A673 (cell line): ENCODE measurements at regions not wholly inside any gene's neighbourhood (a gene's known extent, or its start where the extent isn't known, plus 50 kb on each side); places are given as distances from the start of the nearest gene placed in this dataset.

Experiments
- BruUV-seq: library from RNA; stranded (reverse); fragments of 400-500 nt; replicated peaks from 2 replicates; lab custom pipeline; 2021; lab: Mats Ljungman, UMichigan
- CTCF ChIA-PET: fragments of 300-600 bp; sonication (Branson Sonifier 250); formaldehyde crosslinking; loops from one replicate; lab custom pipeline; 2022; ENCODE audit warnings: antibody characterized with exemption; lab: Charles Lee
- POLR2A ChIA-PET: fragments of 300-600 bp; sonication (Branson Sonifier 250); formaldehyde crosslinking; loops from one replicate; lab custom pipeline; 2022; ENCODE audit warnings: antibody characterized with exemption; ENCODE audit not compliant: low non-redundant PET; lab: Charles Lee
- DNase-seq: peaks from one replicate; pipeline ENCODE4 v3.0.0-alpha.2; 2015; ENCODE audit warnings: low spot score
- H3K27ac ChIP-seq: fragments of 200-600 bp; sonication (generic); 2 replicates; pipeline ENCODE4 v1.5.1; 2016; ENCODE audit warnings: mixed run types, low read depth, mild to moderate bottlenecking, mixed read lengths, antibody characterized with exemption, low read length; ENCODE audit not compliant: poor library complexity, severe bottlenecking
- H3K27me3 ChIP-seq: fragments of 200-600 bp; sonication (generic); replicated peaks from 2 replicates; pipeline ENCODE4 v1.6.1; 2017; ENCODE audit warnings: mixed run types, low read depth, mild to moderate bottlenecking, mixed read lengths, antibody characterized with exemption, low read length; ENCODE audit not compliant: insufficient read depth, poor library complexity
- H3K36me3 ChIP-seq: fragments of 200-600 bp; sonication (generic); 2 replicates; pipeline ENCODE4 v1.6.1; 2016; ENCODE audit warnings: mixed run types, mild to moderate bottlenecking, mixed read lengths, antibody characterized with exemption, low read length; ENCODE audit not compliant: insufficient read depth, poor library complexity, severe bottlenecking
- H3K4me1 ChIP-seq: fragments of 200-600 bp; sonication (generic); 2 replicates; pipeline ENCODE4 v1.6.1; 2017; ENCODE audit warnings: mixed run types, mild to moderate bottlenecking, mixed read lengths, antibody characterized with exemption, low read length; ENCODE audit not compliant: insufficient read depth, poor library complexity, severe bottlenecking
- H3K4me3 ChIP-seq: fragments of 200-600 bp; sonication (generic); 2 replicates; pipeline ENCODE4 v1.5.1; 2016; ENCODE audit warnings: low read depth, mixed run types, mild to moderate bottlenecking, mixed read lengths, low read length; ENCODE audit not compliant: poor library complexity, severe bottlenecking
- H3K9me3 ChIP-seq: fragments of 200-600 bp; sonication (generic); 2 replicates; pipeline ENCODE4 v1.6.1; 2016; ENCODE audit warnings: mixed run types, low read depth, mild to moderate bottlenecking, mixed read lengths, antibody characterized with exemption, low read length; ENCODE audit not compliant: poor library complexity, severe bottlenecking
- EZH2 ChIP-seq: fragments of 200-600 bp; sonication (generic); IDR thresholded peaks from 2 replicates; pipeline ENCODE4 v1.6.1; 2017; ENCODE audit warnings: borderline replicate concordance, low read depth, mild to moderate bottlenecking, mixed read lengths, antibody characterized with exemption, low read length; ENCODE audit not compliant: poor library complexity, severe bottlenecking
- intact Hi-C: fragments of 100-400 bp; cut with micrococcal nuclease; formaldehyde crosslinking; loops from one replicate; pipeline ENCODE4 v1.10.0; 2022; ENCODE audit not compliant: unreplicated experiment
- TF ChIP-seq, protein P1 (sequence below): fragments of 300-800, 200-600 bp; sonication (generic); conservative IDR thresholded peaks from 2 replicates; pipeline ENCODE4 v1.5.1; 2017; ENCODE audit warnings: low read depth, mild to moderate bottlenecking, antibody characterized with exemption, low read length, moderate library complexity, mixed read lengths

DNA sequence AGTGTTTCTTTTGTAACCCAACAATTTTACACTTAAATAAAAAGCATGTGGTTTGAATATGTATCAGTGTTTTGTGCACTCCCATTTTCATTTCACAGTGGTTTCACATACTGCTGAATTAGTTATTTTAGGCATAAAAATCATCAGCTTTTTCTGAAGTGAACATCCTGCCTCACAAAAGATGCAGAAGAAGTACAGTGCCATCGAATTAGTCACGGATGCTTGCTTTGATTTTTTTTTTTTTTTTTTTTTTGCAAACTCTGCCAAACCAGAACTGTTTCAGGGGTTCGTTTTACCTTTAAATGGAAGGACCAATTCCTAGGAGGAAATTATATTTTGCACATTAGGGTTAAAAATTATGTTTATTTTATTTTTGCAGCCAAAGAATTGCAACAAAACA is 158.6 kb downstream of the RPS12 start:
- ChIA-PET CTCF (no interaction called here), POLR2A (no interaction called here)
- no peak for DNase-seq
- Histone ChIP-seq H3K36me3 (no peaks in the 10 kb centered on the region), H3K4me1 (peaks cover 9% of the 10 kb centered on the region), H3K9me3 (no peaks in the 10 kb centered on the region), H3K4me3 (no peak overlapping the region), H3K27me3 (peaks cover 31% of the 10 kb centered on the region), H3K27ac (no peak overlapping the region)
- BruUV-seq = no TSS peak
- no peak for TF ChIP-seq EZH2
- TF ChIP-seq, protein P1, sequence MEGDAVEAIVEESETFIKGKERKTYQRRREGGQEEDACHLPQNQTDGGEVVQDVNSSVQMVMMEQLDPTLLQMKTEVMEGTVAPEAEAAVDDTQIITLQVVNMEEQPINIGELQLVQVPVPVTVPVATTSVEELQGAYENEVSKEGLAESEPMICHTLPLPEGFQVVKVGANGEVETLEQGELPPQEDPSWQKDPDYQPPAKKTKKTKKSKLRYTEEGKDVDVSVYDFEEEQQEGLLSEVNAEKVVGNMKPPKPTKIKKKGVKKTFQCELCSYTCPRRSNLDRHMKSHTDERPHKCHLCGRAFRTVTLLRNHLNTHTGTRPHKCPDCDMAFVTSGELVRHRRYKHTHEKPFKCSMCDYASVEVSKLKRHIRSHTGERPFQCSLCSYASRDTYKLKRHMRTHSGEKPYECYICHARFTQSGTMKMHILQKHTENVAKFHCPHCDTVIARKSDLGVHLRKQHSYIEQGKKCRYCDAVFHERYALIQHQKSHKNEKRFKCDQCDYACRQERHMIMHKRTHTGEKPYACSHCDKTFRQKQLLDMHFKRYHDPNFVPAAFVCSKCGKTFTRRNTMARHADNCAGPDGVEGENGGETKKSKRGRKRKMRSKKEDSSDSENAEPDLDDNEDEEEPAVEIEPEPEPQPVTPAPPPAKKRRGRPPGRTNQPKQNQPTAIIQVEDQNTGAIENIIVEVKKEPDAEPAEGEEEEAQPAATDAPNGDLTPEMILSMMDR = no peak
- intact Hi-C loops = no loop called here

DNA sequence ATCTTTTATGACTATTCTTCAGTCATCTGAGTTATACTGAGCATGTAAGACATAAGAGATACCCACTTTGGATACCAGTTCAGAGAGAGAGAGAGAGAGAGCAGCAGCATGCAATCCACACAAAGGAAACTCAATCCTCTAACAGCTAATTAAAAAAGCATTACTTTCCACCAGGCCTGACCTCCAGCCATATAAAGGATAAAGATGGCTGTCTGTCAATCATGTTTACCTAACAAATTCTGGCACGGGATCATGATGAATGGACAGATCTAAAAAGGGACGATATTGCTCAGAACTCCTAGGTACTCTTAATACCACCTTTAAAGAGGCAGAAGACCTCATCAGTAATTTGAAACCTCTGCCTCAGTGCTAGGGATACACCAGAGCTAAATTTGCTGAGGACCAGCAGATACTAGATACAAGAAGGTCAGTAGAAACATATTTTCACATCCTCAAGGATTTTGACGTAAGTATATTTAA is 159.2 kb downstream of the RPS12 start:
- CTCF ChIA-PET = interaction anchor here (0.6 kb wide), 1 partner anchor 175 kb away, joined by 3 read pairs; no protein-coding TSS in a partner anchor
- POLR2A ChIA-PET = no interaction called here
- TF ChIP-seq, protein P1 = no peak
- TF ChIP-seq EZH2 = no peak

DNA sequence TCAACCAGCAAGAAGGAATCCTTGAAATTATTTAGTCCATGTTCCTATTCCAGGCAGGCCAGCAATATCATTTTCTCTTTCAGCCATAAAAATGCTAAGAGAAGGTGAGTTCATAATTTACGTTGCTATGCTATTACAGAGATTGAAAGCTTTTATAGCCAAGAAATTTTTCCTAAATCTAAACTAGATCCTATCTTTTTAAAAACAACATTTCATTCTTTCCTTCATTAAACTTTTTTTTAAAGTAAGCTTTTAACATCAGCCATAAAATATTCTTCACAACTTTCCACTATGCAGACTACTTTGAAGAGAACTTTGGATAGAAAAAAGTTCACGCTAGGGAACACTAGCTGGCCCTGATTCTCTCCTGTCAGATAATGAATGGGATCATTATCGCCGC is 159.8 kb downstream of the RPS12 start:
- Histone ChIP-seq H3K27me3 (peaks cover 43% of the 10 kb centered on the region), H3K4me1 (peaks cover 9% of the 10 kb centered on the region), H3K4me3 (no peak overlapping the region), H3K36me3 (no peaks in the 10 kb centered on the region), H3K9me3 (no peaks in the 10 kb centered on the region), H3K27ac (no peak overlapping the region)
- DNase-seq = no peak
- CTCF ChIA-PET = interaction anchor here (0.6 kb wide), 1 partner anchor 175 kb away, joined by 3 read pairs; no protein-coding TSS in a partner anchor
- POLR2A ChIA-PET = no interaction called here
- TF ChIP-seq, protein P1 = no peak
- TF ChIP-seq EZH2 = no peak
- intact Hi-C loops = no loop called here
- BruUV-seq = no TSS peak

More for the DNA sequence above, 159.2 kb downstream of the RPS12 start:
- Histone ChIP-seq H3K4me3 (no peak overlapping the region), H3K36me3 (no peaks in the 10 kb centered on the region), H3K27ac (no peak overlapping the region), H3K9me3 (no peaks in the 10 kb centered on the region), H3K4me1 (peaks cover 9% of the 10 kb centered on the region), H3K27me3 (peaks cover 37% of the 10 kb centered on the region)
- no TSS peak for BruUV-seq
- DNase-seq = no peak
- intact Hi-C loops = no loop called here
